ENCODE measurements at regions not wholly inside any gene's neighbourhood (a gene's known extent, or its start where the extent isn't known, plus 50 kb on each side); places are given as distances from the start of the nearest gene placed in this dataset.

DNA sequence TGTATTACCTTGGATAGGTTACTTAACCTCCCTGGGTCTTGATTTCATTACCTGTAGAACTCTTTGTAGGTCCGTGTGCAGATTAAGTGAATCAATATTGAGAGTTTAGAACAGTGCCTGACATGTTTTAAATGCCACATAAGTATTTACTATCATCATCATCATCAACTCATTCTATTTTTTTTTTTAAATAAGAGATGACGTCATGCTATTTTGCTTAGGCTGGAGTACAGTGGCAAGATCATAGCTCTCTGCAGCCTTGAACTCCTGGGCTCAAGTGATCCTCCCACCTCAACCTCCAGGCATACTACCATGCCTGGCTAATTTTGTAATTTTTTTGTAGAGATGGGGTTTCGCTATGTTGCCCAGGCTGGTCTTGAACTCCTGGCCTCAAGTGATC lies 132.0 kb upstream of the FZD8 start:
- H4K20me1 ChIP-seq: no peaks in the 10 kb centered on the region
- peak overlapping the region in 5 of 11 experiments; percentile 22 to 70 (median 34); a peak in 8 of 22 replicates for H3K4me2 ChIP-seq
- H3K4me3 ChIP-seq: no peak overlapping the region
- H3K9me3 ChIP-seq (replicated peaks in 1 of 11): peaks cover 0 to 10% (median 0%) of the 10 kb centered on the region in 11 experiments; a peak in 1 of 22 replicates
- no peak overlapping the region for H3K27ac ChIP-seq
- H3K4me1 ChIP-seq: peaks cover 22 to 41% (median 28%) of the 10 kb centered on the region in 10 experiments
- H3K36me3 ChIP-seq: no peaks in the 10 kb centered on the region
- no peak overlapping the region for H3K9ac ChIP-seq
- TF ChIP-seq Cebpa-rat (IDR thresholded peaks at IDR 0.05): no peak
- no peaks in the 10 kb centered on the region for H3K27me3 ChIP-seq

DNA sequence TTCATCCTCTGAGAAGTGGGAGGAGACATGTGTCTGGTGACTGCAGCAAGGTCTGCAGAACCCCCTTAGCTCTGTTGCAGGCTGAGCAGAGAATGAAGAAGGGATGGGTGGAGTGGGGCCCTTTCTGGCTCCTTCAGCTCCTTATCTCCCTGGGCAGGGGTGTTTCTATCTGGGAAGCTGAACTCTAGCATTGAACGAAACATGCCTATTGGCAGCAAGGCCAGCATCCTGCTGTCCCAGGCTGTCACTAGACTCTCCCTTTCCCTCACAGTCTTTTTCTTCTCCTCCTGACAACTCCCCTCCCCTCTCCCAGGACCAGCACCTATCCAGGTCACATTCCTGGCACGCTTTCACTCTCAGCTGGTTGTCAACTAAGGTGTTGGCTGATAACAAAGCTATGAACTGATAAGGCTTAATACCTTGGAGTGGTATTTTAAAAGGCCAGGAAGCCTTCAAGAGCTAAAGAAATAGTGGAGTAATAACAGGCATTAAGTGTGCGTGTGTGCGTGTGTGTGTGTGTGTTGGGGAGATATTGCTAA lies 128.8 kb upstream of the FZD8 start:
- Histone ChIP-seq H3K9me3 (replicated peaks in 1 of 11) (peaks cover 0 to 10% (median 0%) of the 10 kb centered on the region in 11 experiments; a peak in 1 of 22 replicates), H3K36me3 (no peaks in the 10 kb centered on the region), H3K9ac (no peak overlapping the region), H3K27ac (no peak overlapping the region), H3K4me1 (peaks cover 0 to 19% (median 8%) of the 10 kb centered on the region in 10 experiments; a peak in 15 of 20 replicates), H3K4me3 (no peak overlapping the region), H3K27me3 (no peaks in the 10 kb centered on the region), H4K20me1 (no peaks in the 10 kb centered on the region), H3K4me2 (no peak overlapping the region)
- no peak for TF ChIP-seq Cebpa-rat (IDR thresholded peaks at IDR 0.05)

DNA sequence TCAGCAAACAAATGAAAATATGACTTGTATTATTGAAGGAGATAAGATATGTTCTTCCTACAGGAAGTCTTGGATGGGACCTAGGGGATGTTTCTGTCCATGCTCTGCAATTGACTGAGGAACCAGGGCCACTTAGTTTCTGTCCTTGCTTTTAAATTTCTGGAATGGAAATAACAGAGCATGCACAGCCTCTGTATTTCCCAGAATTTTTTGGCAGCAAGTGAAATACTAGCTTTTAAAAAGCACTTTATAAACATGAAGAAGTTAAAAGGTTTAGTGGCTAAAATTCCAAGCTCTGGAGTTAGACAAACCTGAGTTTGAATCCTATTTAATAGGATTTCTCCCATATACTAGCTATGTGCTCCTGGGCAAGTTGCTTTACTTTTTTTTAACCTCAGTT lies 127.7 kb upstream of the FZD8 start:
- H3K4me3 ChIP-seq: no peak overlapping the region
- TF ChIP-seq Cebpa-rat (IDR thresholded peaks at IDR 0.05): no peak
- peaks cover 8 to 25% (median 15%) of the 10 kb centered on the region in 10 experiments; a peak in 19 of 20 replicates for H3K4me1 ChIP-seq
- peaks cover 0 to 10% (median 0%) of the 10 kb centered on the region in 11 experiments; a peak in 1 of 22 replicates for H3K9me3 ChIP-seq (replicated peaks in 1 of 11)
- H3K4me2 ChIP-seq: no peak overlapping the region
- no peaks in the 10 kb centered on the region for H4K20me1 ChIP-seq
- H3K27ac ChIP-seq: no peak overlapping the region
- H3K9ac ChIP-seq: no peak overlapping the region
- no peaks in the 10 kb centered on the region for H3K27me3 ChIP-seq
- H3K36me3 ChIP-seq: no peaks in the 10 kb centered on the region

DNA sequence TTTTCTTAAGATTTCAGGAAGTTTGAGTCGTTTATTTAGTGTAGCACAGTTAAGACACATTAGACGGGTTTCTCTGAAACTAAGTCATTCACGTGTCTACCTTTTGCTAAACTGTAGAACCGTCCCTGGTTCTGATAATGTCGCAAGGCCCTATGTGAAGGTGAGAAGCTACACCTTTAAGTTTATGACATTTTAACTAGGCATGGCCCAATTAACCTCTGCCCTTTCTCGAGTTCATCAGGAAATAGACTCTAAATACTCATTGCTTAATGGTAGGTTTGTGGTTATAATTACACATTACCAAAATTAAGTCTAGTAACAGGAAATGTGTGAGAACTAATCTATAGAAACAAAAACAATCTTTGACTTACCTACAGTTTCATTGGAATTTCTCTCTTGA lies 126.6 kb upstream of the FZD8 start:
- TF ChIP-seq Cebpa-rat (IDR thresholded peaks at IDR 0.05): no peak

DNA sequence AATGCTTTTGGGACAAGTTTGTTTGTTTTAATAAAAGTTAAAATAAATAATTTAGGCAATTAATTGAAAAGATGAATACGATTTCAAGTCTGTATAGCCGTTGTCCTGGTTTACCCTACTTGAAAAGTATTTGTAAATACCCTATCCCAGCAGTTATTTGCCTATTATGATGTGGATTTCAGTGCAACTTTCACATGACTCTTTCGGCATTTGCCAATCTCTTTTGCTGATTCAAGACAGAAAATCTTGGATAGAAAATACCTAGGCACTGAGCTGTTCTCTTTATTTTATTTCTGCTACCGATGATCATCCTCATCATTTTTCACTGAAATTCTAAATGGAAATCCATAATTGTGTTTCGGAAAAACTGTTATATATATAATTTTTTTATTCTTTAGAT lies 125.9 kb upstream of the FZD8 start:
- Histone ChIP-seq H3K4me1 (peaks cover 0 to 18% (median 11%) of the 10 kb centered on the region in 10 experiments; a peak in 16 of 20 replicates), H3K9me3 (replicated peaks in 1 of 11) (0 out of 22 replicates have a peak, but pooled peaks cover 0 to under 1% (median 0%) of the 10 kb centered on the region in 11 experiments), H3K4me3 (no peak overlapping the region), H3K4me2 (no peak overlapping the region), H4K20me1 (no peaks in the 10 kb centered on the region), H3K27me3 (no peaks in the 10 kb centered on the region), H3K36me3 (no peaks in the 10 kb centered on the region), H3K9ac (no peak overlapping the region), H3K27ac (no peak overlapping the region)
- no peak for TF ChIP-seq Cebpa-rat (IDR thresholded peaks at IDR 0.05)

More for the DNA sequence above, 126.6 kb upstream of the FZD8 start:
- Histone ChIP-seq H4K20me1 (no peaks in the 10 kb centered on the region), H3K27me3 (no peaks in the 10 kb centered on the region), H3K4me1 (peaks cover 5 to 20% (median 13%) of the 10 kb centered on the region in 10 experiments; a peak in 19 of 20 replicates), H3K36me3 (no peaks in the 10 kb centered on the region), H3K9ac (no peak overlapping the region), H3K4me2 (peak overlapping the region in 5 of 11 experiments; percentile 8 to 58 (median 38); a peak in 5 of 22 replicates), H3K27ac (no peak overlapping the region), H3K9me3 (replicated peaks in 1 of 11) (peaks cover 0 to 7% (median 0%) of the 10 kb centered on the region in 11 experiments; a peak in 1 of 22 replicates), H3K4me3 (no peak overlapping the region)

DNA sequence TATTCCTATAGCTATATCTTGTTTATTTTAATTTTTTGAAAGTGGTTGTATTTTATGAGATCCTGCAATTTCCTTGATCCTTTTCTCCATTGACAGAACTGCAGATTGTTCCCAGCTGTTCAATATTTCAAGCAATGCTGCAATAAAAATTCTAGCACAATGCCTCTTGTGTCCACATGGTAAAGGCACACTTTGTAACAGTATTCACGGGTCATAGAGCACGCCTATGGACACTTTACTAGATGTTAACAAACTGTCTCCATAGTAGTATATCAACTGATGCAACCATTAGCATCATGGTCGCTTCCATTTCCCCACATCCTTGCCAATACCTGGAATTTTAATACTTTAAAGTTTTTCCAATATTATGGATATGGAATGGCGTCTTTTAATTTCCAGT lies 123.9 kb upstream of the FZD8 start:
- Histone ChIP-seq H3K9ac (no peak overlapping the region), H3K27ac (no peak overlapping the region), H3K27me3 (no peaks in the 10 kb centered on the region), H3K4me1 (peaks cover 0 to 18% (median 11%) of the 10 kb centered on the region in 10 experiments; a peak in 16 of 20 replicates), H3K4me3 (no peak overlapping the region), H3K9me3 (replicated peaks in 1 of 11) (no peaks in the 10 kb centered on the region), H4K20me1 (no peaks in the 10 kb centered on the region), H3K36me3 (no peaks in the 10 kb centered on the region), H3K4me2 (peak overlapping the region in 4 of 11 experiments; percentile 53 to 67 (median 65); a peak in 5 of 22 replicates)
- TF ChIP-seq Cebpa-rat (IDR thresholded peaks at IDR 0.05): no peak

DNA sequence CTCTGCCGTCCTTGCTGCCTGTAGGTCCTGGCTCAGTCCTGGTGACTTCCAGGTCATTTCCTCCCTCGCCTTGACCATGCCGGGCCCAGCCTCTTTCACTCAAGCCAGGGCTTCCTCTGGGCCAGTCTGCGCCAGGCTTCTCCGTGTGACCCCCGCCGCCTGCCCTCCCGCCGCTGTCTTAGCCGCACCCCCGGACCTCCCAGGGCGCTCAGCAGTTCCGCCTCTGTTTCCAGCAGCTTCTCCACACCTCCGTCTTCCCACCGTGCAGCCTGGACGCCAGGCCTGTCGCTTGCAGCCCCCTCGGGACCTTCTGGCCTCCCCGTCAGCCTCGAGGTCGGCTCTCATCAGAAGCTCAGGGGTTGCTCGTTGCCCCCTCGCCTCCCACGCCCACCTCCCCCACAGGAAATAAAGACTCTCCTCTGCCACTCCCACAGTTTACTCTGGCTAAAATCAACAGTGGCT lies 123.0 kb upstream of the FZD8 start:
- Histone ChIP-seq H4K20me1 (no peaks in the 10 kb centered on the region), H3K9ac (peak overlapping the region in 9 of 11 experiments; percentile 20 to 60 (median 36); a peak in 8 of 22 replicates), H3K9me3 (replicated peaks in 1 of 11) (peaks cover 0 to 2% (median 0%) of the 10 kb centered on the region in 11 experiments; a peak in 4 of 22 replicates), H3K4me2 (peak overlapping the region; percentile 53 to 70 (median 66)), H3K4me3 (peak overlapping the region in 9 of 10 experiments; percentile 21 to 61 (median 40); a peak in 14 of 20 replicates), H3K4me1 (peaks cover 0 to 18% (median 11%) of the 10 kb centered on the region in 10 experiments; a peak in 16 of 20 replicates), H3K27me3 (no peaks in the 10 kb centered on the region), H3K36me3 (no peaks in the 10 kb centered on the region), H3K27ac (peak overlapping the region in 3 of 11 experiments; percentile 26 to 34 (median 27); a peak in 5 of 22 replicates)
- no peak for TF ChIP-seq Cebpa-rat (IDR thresholded peaks at IDR 0.05)

DNA sequence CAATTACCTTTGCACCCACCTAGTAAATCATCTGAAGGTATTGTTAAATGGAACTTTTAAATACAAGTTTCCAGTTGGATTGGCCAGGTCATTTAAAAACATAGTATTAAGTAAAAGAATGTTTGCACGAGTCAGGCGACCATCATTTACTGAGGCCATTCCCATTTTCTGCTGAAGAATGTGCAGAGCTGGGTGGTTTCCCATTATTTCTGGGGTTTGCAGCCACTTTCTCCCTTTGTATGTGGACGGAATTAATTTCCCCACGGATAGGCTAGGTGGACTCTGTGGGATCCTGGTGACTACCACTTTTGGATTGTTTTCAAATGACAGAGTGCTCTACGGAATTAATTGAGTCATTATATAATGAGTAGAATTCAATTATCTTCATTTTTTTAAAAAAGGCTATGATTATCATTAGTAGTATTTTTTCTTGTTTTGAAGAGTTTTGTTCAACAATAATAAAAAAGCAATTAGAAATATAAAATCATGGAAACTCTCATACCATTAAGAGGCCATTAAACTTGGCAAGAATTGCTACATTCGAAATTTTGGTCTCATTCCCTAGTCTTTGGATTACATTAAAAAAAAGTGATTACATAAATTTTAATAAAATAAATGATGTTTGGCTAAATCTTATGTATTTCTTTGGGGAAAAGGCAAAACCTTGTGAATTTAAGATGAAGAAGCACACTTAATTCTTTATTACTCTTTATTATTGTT lies 120.4 kb upstream of the FZD8 start:
- Histone ChIP-seq H3K4me1 (peaks cover 0 to 13% (median 8%) of the 10 kb centered on the region in 10 experiments; a peak in 10 of 20 replicates), H3K9ac (no peak overlapping the region), H4K20me1 (no peaks in the 10 kb centered on the region), H3K4me3 (no peak overlapping the region), H3K36me3 (no peaks in the 10 kb centered on the region), H3K9me3 (replicated peaks in 1 of 11) (peaks cover 11 to 23% (median 15%) of the 10 kb centered on the region in 11 experiments; a peak in 20 of 22 replicates), H3K27me3 (no peaks in the 10 kb centered on the region), H3K27ac (no peak overlapping the region), H3K4me2 (no peak overlapping the region)
- no peak for TF ChIP-seq Cebpa-rat (IDR thresholded peaks at IDR 0.05)

DNA sequence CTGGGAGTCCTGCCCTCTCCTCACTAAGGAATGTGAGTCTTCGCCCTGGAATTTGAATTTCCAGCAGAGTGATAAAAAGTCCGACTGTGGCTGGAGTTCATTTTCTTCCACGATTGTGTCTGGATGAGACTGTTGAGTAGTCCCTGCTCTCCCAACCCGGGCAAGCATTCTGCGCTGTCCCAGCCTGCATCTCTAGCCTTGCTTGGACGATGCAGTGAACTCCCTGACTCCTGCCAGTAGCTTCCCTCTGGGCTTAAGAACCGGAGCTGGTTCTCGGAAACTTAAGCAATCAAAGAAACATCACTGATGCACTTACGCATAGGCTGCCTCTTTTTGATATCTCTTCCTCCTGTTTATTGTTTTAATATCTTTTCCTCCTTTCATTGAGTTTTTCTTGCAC lies 116.0 kb upstream of the FZD8 start:
- TF ChIP-seq Cebpa-rat (IDR thresholded peaks at IDR 0.05): no peak
- no peaks in the 10 kb centered on the region for H3K36me3 ChIP-seq
- peaks cover 11 to 23% (median 15%) of the 10 kb centered on the region in 11 experiments; a peak in 20 of 22 replicates for H3K9me3 ChIP-seq (replicated peaks in 1 of 11)
- H3K4me2 ChIP-seq: no peak overlapping the region
- no peak overlapping the region for H3K9ac ChIP-seq
- no peak overlapping the region for H3K4me3 ChIP-seq
- no peak overlapping the region for H3K27ac ChIP-seq
- H4K20me1 ChIP-seq: no peaks in the 10 kb centered on the region
- no peaks in the 10 kb centered on the region for H3K4me1 ChIP-seq
- H3K27me3 ChIP-seq: no peaks in the 10 kb centered on the region

Data from BLaER1 treated with 17β-estradiol and CSF1 and Interleukin-3, amounts not matched to agents 10 nM and 100 nM (cell line).